ENCODE measurements at regions not wholly inside any gene's neighbourhood (a gene's known extent, or its start where the extent isn't known, plus 50 kb on each side); places are given as distances from the start of the nearest gene placed in this dataset.

DNA sequence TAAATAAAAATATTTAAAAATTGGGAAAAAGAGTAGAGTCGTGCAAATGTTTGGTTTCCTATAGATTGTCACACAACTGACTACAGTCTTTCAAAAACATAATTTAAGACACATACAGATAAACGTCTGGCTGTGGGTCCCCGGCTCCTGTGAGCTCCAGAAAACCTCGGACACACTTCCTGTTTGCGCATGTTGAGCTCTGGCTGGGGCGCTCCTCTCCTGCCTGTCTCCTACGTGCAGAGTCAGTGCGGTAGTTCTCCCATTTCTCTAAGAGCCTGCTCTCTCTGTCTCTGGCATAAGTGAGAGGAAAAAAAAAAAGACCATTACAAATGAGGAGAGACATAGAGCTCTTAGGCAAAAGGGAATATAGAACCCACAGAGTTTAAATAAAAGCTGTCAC, 128.2 kb upstream of the OBI1 start:
- no peak overlapping the region for H3K4me2 ChIP-seq (ENCODE audit: low read length)
- H3K9ac ChIP-seq (ENCODE audit: low read length), result no peak overlapping the region
- no peaks in the 10 kb centered on the region for H3K4me1 ChIP-seq (ENCODE audit: insufficient read depth, low read length, severe bottlenecking)
- no peak overlapping the region for H3K27ac ChIP-seq (ENCODE audit: low read depth, low read length, poor library complexity, severe bottlenecking)
- no peaks in the 10 kb centered on the region for H4K20me1 ChIP-seq (ENCODE audit: insufficient read depth, low read length)
- no peak overlapping the region for H3K4me3 ChIP-seq (ENCODE audit: low read depth, low read length, poor library complexity, severe bottlenecking)
- TF ChIP-seq EZH2 (IDR thresholded peaks at IDR 0.05; ENCODE audit: borderline replicate concordance, low read length), result no peak
- TF ChIP-seq, protein P1, sequence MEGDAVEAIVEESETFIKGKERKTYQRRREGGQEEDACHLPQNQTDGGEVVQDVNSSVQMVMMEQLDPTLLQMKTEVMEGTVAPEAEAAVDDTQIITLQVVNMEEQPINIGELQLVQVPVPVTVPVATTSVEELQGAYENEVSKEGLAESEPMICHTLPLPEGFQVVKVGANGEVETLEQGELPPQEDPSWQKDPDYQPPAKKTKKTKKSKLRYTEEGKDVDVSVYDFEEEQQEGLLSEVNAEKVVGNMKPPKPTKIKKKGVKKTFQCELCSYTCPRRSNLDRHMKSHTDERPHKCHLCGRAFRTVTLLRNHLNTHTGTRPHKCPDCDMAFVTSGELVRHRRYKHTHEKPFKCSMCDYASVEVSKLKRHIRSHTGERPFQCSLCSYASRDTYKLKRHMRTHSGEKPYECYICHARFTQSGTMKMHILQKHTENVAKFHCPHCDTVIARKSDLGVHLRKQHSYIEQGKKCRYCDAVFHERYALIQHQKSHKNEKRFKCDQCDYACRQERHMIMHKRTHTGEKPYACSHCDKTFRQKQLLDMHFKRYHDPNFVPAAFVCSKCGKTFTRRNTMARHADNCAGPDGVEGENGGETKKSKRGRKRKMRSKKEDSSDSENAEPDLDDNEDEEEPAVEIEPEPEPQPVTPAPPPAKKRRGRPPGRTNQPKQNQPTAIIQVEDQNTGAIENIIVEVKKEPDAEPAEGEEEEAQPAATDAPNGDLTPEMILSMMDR (IDR thresholded peaks at IDR 0.05; ENCODE audit: low read length), result no peak
- no peak overlapping the region for H2AFZ ChIP-seq (ENCODE audit: low read length)
- no peaks in the 10 kb centered on the region for H3F3A ChIP-seq (ENCODE audit: insufficient read depth, low read length)
- no peaks in the 10 kb centered on the region for H3K79me2 ChIP-seq (ENCODE audit: insufficient read depth, low read length)
- no peaks in the 10 kb centered on the region for H3K9me3 ChIP-seq (ENCODE audit: low read length)
- H3K36me3 ChIP-seq (ENCODE audit: insufficient read depth, low read length), result no peaks in the 10 kb centered on the region
- no peaks in the 10 kb centered on the region for H3K9me2 ChIP-seq (ENCODE audit: low read depth, low read length)
- no peaks in the 10 kb centered on the region for H3K27me3 ChIP-seq (ENCODE audit: insufficient read depth, low read length)

DNA sequence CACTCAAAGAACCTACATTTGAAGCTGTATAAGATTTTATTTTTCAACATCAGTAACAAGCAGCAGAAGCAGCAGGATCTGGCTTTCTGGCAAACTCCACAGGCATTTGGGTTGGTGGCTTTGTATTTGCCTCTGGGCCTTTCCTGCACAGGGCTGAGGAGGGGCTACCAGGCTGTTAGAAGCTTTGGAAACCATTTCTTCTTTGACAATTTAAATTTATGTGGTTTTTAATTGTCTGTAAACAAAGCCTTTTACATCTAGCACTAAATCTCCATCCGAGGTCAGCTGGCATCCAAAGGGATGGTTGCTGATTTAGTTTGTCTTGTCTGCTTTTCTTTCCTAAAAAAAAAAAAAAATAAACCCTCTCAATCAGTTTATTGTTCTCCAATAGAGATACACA, 127.5 kb upstream of the OBI1 start:
- Histone ChIP-seq H3K27ac (ENCODE audit: low read depth, low read length, poor library complexity, severe bottlenecking) (no peak overlapping the region), H3K36me3 (ENCODE audit: insufficient read depth, low read length) (no peaks in the 10 kb centered on the region), H2AFZ (ENCODE audit: low read length) (no peak overlapping the region), H3K4me1 (ENCODE audit: insufficient read depth, low read length, severe bottlenecking) (no peaks in the 10 kb centered on the region), H3K79me2 (ENCODE audit: insufficient read depth, low read length) (no peaks in the 10 kb centered on the region), H3K9me2 (ENCODE audit: low read depth, low read length) (no peaks in the 10 kb centered on the region), H3K9ac (ENCODE audit: low read length) (no peak overlapping the region), H3K4me2 (ENCODE audit: low read length) (no peak overlapping the region), H3K4me3 (ENCODE audit: low read depth, low read length, poor library complexity, severe bottlenecking) (no peak overlapping the region), H3F3A (ENCODE audit: insufficient read depth, low read length) (no peaks in the 10 kb centered on the region), H3K27me3 (ENCODE audit: insufficient read depth, low read length) (no peaks in the 10 kb centered on the region), H4K20me1 (ENCODE audit: insufficient read depth, low read length) (no peaks in the 10 kb centered on the region), H3K9me3 (ENCODE audit: low read length) (no peaks in the 10 kb centered on the region)
- TF ChIP-seq, protein P1 (IDR thresholded peaks at IDR 0.05; ENCODE audit: low read length), result no peak

DNA sequence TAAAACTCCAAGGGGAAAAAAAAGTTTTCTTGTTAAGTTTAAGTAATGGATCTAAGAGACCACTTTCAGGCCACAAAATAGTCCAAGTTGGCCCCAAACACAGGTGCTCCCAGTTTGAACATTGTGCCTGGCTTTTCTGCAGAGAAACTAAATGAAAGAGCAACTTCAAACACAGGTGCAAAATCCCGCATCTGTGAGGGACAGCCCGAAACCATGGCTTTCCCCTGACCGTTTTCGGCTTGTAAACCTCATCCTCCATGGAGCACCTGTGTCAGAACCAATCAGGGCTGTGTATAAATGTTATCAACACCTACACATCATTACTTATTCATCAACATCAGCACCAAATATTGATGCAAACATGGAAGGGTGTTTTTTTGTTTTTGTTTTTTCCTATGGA, 126.8 kb upstream of the OBI1 start:
- H2AFZ ChIP-seq (ENCODE audit: low read length), result no peak overlapping the region
- H3K9me2 ChIP-seq (ENCODE audit: low read depth, low read length), result no peaks in the 10 kb centered on the region
- H4K20me1 ChIP-seq (ENCODE audit: insufficient read depth, low read length), result no peaks in the 10 kb centered on the region
- H3K27me3 ChIP-seq (ENCODE audit: insufficient read depth, low read length), result no peaks in the 10 kb centered on the region
- H3K27ac ChIP-seq (ENCODE audit: low read depth, low read length, poor library complexity, severe bottlenecking), result no peak overlapping the region
- H3F3A ChIP-seq (ENCODE audit: insufficient read depth, low read length), result no peaks in the 10 kb centered on the region
- TF ChIP-seq, protein P1 (IDR thresholded peaks at IDR 0.05; ENCODE audit: low read length), result no peak
- TF ChIP-seq EZH2 (IDR thresholded peaks at IDR 0.05; ENCODE audit: borderline replicate concordance, low read length), result no peak
- H3K79me2 ChIP-seq (ENCODE audit: insufficient read depth, low read length), result no peaks in the 10 kb centered on the region
- no peaks in the 10 kb centered on the region for H3K4me1 ChIP-seq (ENCODE audit: insufficient read depth, low read length, severe bottlenecking)
- H3K4me2 ChIP-seq (ENCODE audit: low read length), result no peak overlapping the region
- H3K4me3 ChIP-seq (ENCODE audit: low read depth, low read length, poor library complexity, severe bottlenecking), result no peak overlapping the region
- H3K9ac ChIP-seq (ENCODE audit: low read length), result no peak overlapping the region
- no peaks in the 10 kb centered on the region for H3K36me3 ChIP-seq (ENCODE audit: insufficient read depth, low read length)
- H3K9me3 ChIP-seq (ENCODE audit: low read length), result no peaks in the 10 kb centered on the region
